ENCODE measurements at regions not wholly inside any gene's neighbourhood (a gene's known extent, or its start where the extent isn't known, plus 50 kb on each side); places are given as distances from the start of the nearest gene placed in this dataset.
A peak's percentile ranks its signal among the peaks of the same experiment; 100 is the strongest.

- DNase-seq, result no peak
Observed at GRCh38 chr2:145650226-145650625, 1130.3 kb upstream of the ZEB2 start.

DNA sequence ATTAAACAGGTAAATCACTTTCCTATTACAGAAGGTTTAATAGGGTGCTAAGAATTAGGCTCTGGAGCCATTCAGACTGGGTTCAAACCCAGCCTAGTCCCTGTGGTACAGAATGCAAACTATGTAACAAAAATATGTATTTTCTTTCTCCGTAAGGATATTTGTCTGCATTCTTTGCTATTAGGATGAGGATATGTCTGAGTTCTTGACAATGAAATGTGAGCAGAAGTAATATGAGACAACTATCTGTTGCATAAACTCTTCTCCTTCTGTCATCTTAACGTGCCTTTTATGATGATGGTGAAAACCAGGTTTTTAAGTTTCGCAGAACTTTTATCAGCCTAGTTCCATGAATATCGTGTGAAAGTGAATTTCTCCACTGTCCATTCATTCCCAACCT lies 1129.1 kb upstream of the ZEB2 start:
- DNase-seq, result no peak

DNA sequence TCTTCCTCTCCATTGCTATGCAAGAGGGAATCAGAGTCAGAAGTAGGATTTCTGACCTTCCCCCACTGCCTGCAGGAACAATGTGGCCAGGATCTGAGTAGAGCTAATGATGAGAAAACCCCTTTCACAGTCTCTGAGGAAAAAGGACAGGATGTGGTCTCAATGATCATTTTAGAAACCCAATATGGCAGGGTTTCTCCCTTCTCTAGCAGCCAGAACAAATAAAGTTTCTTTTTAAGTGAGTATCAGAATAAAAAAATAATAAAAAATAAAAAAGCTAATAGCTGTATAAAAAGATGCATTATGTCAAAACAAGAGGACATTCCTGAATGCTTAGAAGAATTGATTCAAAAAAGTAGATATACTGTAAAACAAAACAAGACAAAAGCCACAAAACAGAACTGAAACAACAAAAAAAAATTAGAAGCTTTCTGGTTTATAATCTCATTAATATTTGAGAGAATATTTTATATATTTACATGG lies 1124.9 kb upstream of the ZEB2 start:
- no peak for DNase-seq

DNA sequence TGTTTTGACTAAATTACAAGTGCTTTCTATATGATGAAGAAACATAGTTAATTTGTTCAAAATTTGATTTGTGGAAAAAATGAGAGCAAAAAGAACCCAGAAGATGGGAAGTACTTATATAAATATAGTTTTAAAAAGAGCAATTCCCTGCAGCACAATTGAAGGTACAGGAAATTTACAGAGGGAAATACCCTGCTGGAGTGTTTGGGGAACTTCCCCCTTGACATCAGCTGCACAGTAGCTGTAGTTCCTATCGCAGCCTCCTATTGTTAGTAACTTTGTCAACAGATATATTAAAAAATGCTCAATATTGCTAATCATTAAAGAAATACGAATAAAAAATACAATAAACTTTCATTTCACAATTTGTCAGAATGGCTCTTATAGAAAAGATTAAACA lies 1118.8 kb upstream of the ZEB2 start:
- DNase-seq, result no peak

DNA sequence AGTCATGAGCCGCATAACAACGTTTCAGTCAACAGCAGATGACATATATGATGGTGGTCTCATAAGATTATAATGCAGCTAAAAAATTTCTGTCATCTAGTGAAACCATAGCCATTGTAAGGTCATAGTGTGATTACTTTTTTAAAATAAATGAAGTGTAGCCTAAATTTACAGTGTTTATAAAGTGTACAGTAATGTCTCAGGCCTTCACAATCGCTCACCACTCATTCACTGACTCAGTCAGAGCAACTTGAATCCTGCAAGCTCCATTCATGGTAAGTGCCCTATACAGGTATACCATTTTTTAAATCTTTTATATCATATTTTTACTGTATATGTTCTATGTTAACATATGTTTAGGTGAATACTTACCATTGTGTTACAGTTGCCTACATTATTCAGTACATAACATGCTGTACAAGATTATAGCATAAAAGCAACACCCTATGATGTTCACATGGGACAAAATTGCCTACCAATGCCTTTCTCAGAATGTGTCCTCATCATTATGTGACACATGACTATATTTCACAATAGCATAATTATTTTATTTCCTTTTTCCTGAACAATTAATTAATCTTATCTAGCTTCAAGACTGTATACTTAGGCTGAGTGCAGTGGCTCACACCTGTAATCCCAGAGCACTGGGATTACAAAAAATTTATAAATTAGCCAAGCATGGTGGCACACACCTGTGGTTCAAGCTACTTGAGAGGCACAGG lies 1115.9 kb upstream of the ZEB2 start:
- no peak for DNase-seq

DNA sequence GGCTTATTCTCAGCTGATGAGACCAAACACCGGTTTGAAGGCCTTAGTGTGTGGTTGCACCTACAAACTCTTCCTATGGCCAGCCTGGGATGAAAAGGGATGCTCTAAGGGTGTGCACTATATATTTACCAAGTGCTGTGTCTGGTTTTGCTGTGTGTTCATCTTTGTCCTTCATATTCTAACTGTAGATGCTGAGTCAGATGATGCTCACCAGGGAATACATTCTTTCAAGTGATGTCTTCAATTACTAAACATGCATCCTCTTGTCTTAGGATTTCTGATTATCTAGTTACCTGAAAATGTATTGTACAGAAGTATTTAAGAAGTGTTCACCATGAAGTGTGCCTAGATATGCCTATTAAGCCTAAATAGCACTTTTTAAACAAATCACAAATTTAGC lies 1111.6 kb upstream of the ZEB2 start:
- no peak for DNase-seq

GRCh38 chr2:145626301-145626700 lies 1106.4 kb upstream of the ZEB2 start:
- DNase-seq, result no peak

DNA sequence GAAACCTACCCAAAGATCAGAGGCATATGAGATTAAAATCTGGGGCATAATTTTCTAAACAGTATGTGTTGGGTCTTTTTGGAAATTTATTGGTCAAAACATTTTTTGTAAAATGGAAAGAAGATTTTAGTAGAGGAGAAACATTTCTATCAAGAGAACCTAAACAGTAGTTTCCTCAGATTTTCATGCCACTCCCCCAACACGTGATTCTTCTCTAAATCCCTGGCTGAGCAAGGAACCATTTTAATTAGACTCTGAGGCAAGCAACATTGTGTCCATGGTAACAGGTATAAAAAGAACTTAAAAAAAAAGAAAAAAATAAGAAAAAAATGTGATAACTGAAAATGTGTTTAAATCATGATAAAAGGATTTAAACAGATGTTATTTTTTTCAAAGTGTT lies 1105.2 kb upstream of the ZEB2 start:
- DNase-seq, result no peak

- no peak for DNase-seq
Observed at GRCh38 chr2:145623136-145623535, 1103.2 kb upstream of the ZEB2 start.

GRCh38 chr2:145622285-145622684 lies 1102.4 kb upstream of the ZEB2 start:
- no peak for DNase-seq

- no peak for DNase-seq
Observed at GRCh38 chr2:145617906-145618305, 1098.0 kb upstream of the ZEB2 start.

GRCh38 chr2:145617420-145617819 lies 1097.5 kb upstream of the ZEB2 start:
- no peak for DNase-seq

DNA sequence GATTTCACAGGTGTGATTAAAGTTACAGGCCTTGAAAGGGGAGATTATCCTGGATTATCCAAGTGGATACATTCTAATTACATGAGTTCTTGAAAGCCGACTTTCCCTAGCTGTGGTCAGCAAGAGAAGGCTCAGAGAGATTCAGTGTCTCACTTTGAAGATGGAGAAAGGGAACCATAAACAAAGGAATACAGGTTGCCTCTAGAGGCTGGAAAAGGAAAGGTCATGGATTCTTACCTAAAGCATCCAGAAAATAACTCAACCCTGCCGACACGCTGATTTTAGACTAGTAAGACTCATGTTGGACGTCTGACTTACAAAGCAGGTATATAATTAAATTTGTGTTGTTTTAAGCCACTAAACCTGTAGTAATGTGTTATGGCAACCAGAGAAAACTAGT lies 1095.7 kb upstream of the ZEB2 start:
- DNase-seq, result no peak

DNA sequence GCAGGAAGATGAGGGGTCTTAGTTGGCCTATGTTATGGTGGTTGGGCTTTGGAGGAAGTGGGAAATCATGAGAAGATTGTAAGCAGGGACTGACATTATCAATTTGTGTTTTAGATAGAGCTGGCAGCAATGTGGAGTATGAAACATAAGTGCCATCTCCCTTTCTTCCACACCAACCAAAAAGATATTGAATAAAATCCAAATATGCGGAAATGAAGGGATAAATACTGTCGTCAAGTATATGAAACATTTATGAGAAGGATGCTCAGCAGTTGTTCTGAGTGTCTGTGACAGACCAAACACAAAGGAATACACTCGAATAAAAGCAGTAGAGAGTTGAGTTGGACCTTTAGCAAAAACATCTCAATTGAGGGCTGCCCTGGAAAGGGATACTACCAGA lies 1090.0 kb upstream of the ZEB2 start:
- DNase-seq, result no peak

DNA sequence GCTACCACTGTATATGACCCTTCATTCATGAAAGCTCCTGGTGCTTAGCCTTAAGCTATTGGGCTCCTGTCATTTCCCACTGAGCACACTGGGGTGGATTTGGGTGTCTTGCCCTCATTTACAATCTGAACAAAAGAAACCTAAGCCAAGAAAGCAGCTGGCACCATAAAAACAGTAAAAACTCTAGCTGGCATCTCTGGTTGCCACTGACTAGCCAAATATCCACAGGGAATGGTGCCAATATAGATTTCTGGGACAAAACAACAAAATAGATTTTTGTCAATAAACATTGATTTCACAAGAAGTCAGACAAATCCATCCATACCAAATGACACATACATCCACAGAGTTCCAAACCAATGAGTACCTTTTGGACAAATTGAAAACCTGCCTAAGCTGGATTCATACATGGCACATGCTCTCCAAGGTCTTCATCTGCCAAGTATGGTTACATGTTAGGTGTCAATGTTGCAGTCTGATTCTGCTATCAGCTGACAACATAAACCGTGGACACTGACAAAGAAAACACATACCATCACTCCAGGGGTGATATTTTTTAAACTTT lies 1081.5 kb upstream of the ZEB2 start:
- DNase-seq, result peak; percentile 39

GRCh38 chr2:145600811-145601210 lies 1080.9 kb upstream of the ZEB2 start:
- no peak for DNase-seq

- no peak for DNase-seq
Observed at GRCh38 chr2:145599756-145600155, 1079.8 kb upstream of the ZEB2 start.

- no peak for DNase-seq
Observed at GRCh38 chr2:145598434-145598833, 1078.5 kb upstream of the ZEB2 start.

- no peak for DNase-seq
Observed at GRCh38 chr2:145597809-145598208, 1077.9 kb upstream of the ZEB2 start.

- DNase-seq, result no peak
Observed at GRCh38 chr2:145597006-145597405, 1077.1 kb upstream of the ZEB2 start.

GRCh38 chr2:145596416-145596815 lies 1076.5 kb upstream of the ZEB2 start:
- DNase-seq, result no peak

DNA sequence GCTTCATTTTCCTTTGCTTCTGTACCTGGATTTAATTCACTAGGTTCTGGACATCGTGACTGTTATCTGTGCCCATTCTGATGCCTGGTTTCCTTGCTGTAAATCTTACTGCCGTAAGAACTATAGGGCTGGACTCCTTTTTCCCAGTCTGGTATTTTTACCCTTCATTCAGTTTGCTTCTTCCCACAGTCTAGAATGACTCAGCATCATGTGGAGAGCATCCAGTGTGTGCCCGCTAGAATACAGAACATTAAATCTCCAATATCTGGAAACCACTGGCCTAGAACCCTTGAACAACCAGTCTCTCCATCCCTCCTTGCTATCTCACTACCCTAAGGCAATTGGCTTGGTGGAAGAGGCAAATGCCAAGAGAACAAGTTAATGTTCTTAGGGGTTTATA lies 1075.4 kb upstream of the ZEB2 start:
- no peak for DNase-seq

DNA sequence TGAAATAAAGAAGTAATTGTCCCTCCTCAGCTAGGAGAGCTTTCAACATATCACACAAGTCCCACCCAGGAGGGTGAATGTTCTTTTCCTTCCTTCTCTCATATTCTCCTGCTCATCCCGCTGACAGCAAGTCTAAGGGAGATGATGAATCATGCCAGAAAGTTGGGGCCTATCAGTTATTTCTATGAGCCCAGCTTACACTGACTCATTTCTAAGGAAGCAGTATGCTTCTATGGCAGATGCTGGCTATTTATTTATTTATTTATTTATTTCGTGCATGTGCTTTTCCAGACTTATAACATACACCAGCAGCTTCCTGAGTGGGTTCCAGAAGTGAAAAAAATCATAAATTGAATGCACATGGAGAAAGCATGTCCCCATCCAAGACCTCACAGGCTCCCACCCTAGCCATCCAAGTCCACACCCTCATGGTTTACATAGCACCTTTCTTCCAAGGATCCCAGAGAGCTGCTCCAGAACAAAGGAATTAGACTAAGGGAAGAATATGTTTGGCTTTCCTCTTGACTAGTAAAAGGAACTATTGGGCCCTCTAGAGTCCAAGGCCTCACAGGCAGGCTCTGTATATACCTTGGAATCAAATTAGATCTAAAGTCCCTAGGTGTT lies 1074.2 kb upstream of the ZEB2 start:
- no peak for DNase-seq

DNA sequence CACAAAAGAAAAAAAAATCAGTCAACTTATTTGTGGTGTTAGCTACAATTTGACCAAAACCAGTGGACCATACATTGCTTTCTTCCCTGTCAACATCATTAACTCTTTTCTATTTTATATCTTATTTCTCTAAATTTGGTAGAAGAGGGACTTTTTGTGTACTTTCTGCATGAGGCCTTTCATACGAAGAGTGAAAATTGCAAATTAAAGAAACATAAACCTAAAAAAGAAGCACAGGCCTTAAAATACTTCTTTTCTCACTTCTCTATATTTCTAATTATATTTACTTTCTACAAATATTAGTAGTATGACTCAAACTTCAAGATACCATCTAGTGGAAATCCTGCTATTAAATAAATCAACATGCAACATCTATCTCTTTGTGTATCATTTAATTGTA lies 1073.4 kb upstream of the ZEB2 start:
- DNase-seq, result no peak

DNA sequence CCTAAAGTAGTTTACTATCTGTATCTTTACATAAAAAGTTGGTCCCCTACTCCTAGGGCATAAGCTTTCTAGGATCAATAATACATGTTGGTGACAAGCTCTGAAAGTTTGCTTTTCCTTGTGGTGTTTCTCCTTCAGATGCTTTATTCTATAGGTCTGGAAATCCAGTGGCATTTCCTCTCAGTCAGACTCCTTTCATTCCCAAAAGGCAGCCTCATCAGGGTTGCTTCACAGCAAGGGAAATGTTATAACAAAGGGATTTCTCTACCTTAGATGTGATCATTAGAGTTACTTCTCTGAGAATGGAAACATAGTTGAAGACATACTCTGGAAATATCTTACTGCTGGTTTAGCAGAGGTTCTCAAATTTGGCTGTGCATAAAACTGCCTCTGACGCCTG lies 1072.4 kb upstream of the ZEB2 start:
- DNase-seq, result no peak

Measured in NCI-H2171 treated with DMSO at 0.1 percent for 48 hours (cell line).